BLaER1 treated with 17β-estradiol and CSF1 and Interleukin-3, amounts not matched to agents 10 nM and 100 nM (cell line): ENCODE measurements at regions not wholly inside any gene's neighbourhood (a gene's known extent, or its start where the extent isn't known, plus 50 kb on each side); places are given as distances from the start of the nearest gene placed in this dataset.

ENCODE experiments used
- H3K27ac ChIP-seq, 11 experiments: shearing (Covaris generic); formaldehyde crosslinking; 2 replicates each; pipeline ENCODE4 v1.8.1; 2022
- H3K27me3 ChIP-seq, 11 experiments: shearing (Covaris generic); formaldehyde crosslinking; 2 replicates each; pipeline ENCODE4 v1.8.1; 2022
- H3K36me3 ChIP-seq, 11 experiments: shearing (Covaris generic); formaldehyde crosslinking; 2 replicates each; pipeline ENCODE4 v1.8.1; 2022
- H3K4me1 ChIP-seq, 10 experiments: shearing (Covaris generic); formaldehyde crosslinking; 2 replicates each; pipeline ENCODE4 v1.8.1; 2022
- H3K4me2 ChIP-seq, 11 experiments: shearing (Covaris generic); formaldehyde crosslinking; 2 replicates each; pipeline ENCODE4 v1.8.1; 2022
- H3K4me3 ChIP-seq, 10 experiments: shearing (Covaris generic); formaldehyde crosslinking; 2 replicates each; pipeline ENCODE4 v1.8.1; 2022
- H3K9ac ChIP-seq, 11 experiments: shearing (Covaris generic); formaldehyde crosslinking; 2 replicates each; pipeline ENCODE4 v1.8.1; 2022
- H3K9me3 ChIP-seq, 11 experiments: shearing (Covaris generic); formaldehyde crosslinking; replicated peaks in 1 of 11; 2 replicates each; pipeline ENCODE4 v1.8.1; 2022
- H4K20me1 ChIP-seq, 11 experiments: shearing (Covaris generic); formaldehyde crosslinking; 2 replicates each; pipeline ENCODE4 v1.8.1; 2022
- Cebpa-rat ChIP-seq, 11 experiments: shearing (Covaris generic); IDR thresholded peaks; 2 replicates each; pipeline ENCODE4 v1.8.1; 2022

- TF ChIP-seq Cebpa-rat (IDR thresholded peaks at IDR 0.05) = no peak
- no peaks in the 10 kb centered on the region for H4K20me1 ChIP-seq
- H3K9ac ChIP-seq = no peak overlapping the region
- no peak overlapping the region for H3K4me3 ChIP-seq
- peak overlapping the region in 8 of 11 experiments; percentile 61 to 89 (median 78); a peak in 13 of 22 replicates for H3K4me2 ChIP-seq
- peaks cover 35 to 78% (median 61%) of the 10 kb centered on the region in 10 experiments for H3K4me1 ChIP-seq
- peak overlapping the region in 7 of 11 experiments; percentile 17 to 99 (median 96); a peak in 10 of 22 replicates for H3K27ac ChIP-seq
- H3K27me3 ChIP-seq = no peaks in the 10 kb centered on the region
- H3K36me3 ChIP-seq = no peaks in the 10 kb centered on the region; a peak in 1 of 22 replicates
- H3K9me3 ChIP-seq = peaks cover 5 to 37% (median 32%) of the 10 kb centered on the region in 11 experiments; a peak in 18 of 22 replicates
Observed at GRCh38 chr9:88326936-88327335, 61.3 kb upstream of the SPIN1 start.

- H3K27ac ChIP-seq = peak overlapping the region in 8 of 11 experiments; percentile 84 to 99 (median 96); a peak in 16 of 22 replicates
- H3K4me1 ChIP-seq = peaks cover 40 to 85% (median 70%) of the 10 kb centered on the region in 10 experiments
- H3K36me3 ChIP-seq = no peaks in the 10 kb centered on the region; a peak in 1 of 22 replicates
- H3K9ac ChIP-seq = peak overlapping the region in 6 of 11 experiments; percentile 13 to 86 (median 69); a peak in 6 of 22 replicates
- H3K4me3 ChIP-seq = no peak overlapping the region
- TF ChIP-seq Cebpa-rat (IDR thresholded peaks at IDR 0.05) = no peak
- H3K9me3 ChIP-seq = peaks cover 5 to 35% (median 26%) of the 10 kb centered on the region in 11 experiments; a peak in 18 of 22 replicates
- no peaks in the 10 kb centered on the region for H4K20me1 ChIP-seq
- H3K27me3 ChIP-seq = no peaks in the 10 kb centered on the region
- peak overlapping the region in 9 of 11 experiments; percentile 61 to 89 (median 76); a peak in 18 of 22 replicates for H3K4me2 ChIP-seq
Observed at GRCh38 chr9:88326015-88326414, 62.2 kb upstream of the SPIN1 start.

GRCh38 chr9:88322906-88323566, 65.2 kb upstream of the SPIN1 start:
- peak in 9 of 11 experiments; percentile 32 to 95 (median 77); a peak in 16 of 22 replicates for TF ChIP-seq Cebpa-rat (IDR thresholded peaks at IDR 0.05)
- Histone ChIP-seq H3K36me3 (no peaks in the 10 kb centered on the region), H3K4me3 (no peak overlapping the region; a peak in 1 of 20 replicates), H3K4me2 (peak overlapping the region; percentile 57 to 89 (median 75)), H3K9me3 (peaks cover 0 to 10% (median 4%) of the 10 kb centered on the region in 11 experiments; a peak in 9 of 22 replicates), H3K27me3 (no peaks in the 10 kb centered on the region), H3K9ac (peak overlapping the region in 10 of 11 experiments; percentile 8 to 86 (median 81); a peak in 17 of 22 replicates), H3K27ac (peak overlapping the region in 10 of 11 experiments; percentile 44 to 99 (median 96); a peak in 19 of 22 replicates), H4K20me1 (no peaks in the 10 kb centered on the region), H3K4me1 (peaks cover 40 to 98% (median 94%) of the 10 kb centered on the region in 10 experiments)

DNA sequence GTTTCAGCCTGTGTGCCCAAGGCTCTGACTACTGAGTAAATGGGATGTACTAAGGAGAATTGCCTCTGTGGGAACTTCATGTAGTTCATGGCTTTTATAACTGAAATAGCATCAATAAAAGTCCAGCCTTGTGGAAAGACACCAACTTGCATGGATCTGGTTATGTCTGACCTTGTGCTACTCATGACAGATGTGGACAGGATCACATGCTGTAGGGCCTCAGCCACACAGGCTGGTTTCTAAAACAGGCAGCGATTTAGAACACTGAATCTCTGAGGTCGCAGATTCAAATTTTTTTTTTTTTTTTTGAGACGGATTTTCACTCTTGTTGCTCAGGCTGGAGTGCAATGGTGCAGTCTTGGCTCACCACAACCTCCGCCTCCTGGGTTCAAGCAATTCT, 66.5 kb upstream of the SPIN1 start:
- H3K4me2 ChIP-seq = peak overlapping the region; percentile 52 to 89 (median 75); a peak in 21 of 22 replicates
- H3K9me3 ChIP-seq = peaks cover 0 to 4% (median 0%) of the 10 kb centered on the region in 11 experiments; a peak in 3 of 22 replicates
- no peak for TF ChIP-seq Cebpa-rat (IDR thresholded peaks at IDR 0.05)
- no peaks in the 10 kb centered on the region for H3K27me3 ChIP-seq
- H3K4me1 ChIP-seq = peaks cover 40 to 91% (median 83%) of the 10 kb centered on the region in 10 experiments
- H3K4me3 ChIP-seq = no peak overlapping the region
- no peaks in the 10 kb centered on the region for H3K36me3 ChIP-seq
- no peaks in the 10 kb centered on the region for H4K20me1 ChIP-seq
- H3K27ac ChIP-seq = peak overlapping the region in 9 of 11 experiments; percentile 66 to 99 (median 96); a peak in 17 of 22 replicates
- peak overlapping the region in 9 of 11 experiments; percentile 1 to 86 (median 79); a peak in 16 of 22 replicates for H3K9ac ChIP-seq

DNA sequence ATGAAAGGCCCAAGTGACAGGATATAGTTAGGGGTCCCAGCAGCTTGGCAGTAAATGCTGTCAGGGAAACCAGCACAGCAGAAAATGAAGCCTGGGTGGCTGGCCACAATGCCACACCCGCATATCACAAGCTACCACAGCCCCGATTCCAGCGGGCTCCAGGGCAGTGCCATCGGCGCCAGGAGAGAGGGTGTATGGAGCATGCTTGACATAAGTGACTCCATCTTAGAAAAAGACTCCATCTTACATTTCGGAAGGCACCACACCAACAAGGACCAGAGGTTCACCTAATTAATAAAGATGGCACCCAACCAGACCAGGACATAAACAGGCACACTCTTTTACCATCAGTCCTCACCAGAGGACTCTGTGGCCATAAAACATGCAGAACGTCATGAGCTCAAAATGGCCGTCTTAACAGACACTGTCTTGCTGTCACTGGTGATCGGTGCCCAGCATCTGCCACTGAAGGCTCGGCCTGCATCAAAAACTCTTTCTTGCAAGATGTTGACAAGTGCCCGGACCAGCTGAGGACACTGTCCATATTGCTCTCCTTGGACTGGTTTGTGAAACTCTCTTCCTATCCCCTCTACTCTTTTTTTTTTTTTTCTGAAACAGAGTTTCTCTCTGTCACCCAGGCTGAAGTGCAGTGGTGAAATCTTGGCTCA, 67.4 kb upstream of the SPIN1 start:
- TF ChIP-seq Cebpa-rat (IDR thresholded peaks at IDR 0.05) = no peak
- peak overlapping the region in 8 of 11 experiments; percentile 84 to 99 (median 96); a peak in 16 of 22 replicates for H3K27ac ChIP-seq
- peak overlapping the region; percentile 33 to 89 (median 75); a peak in 20 of 22 replicates for H3K4me2 ChIP-seq
- peak overlapping the region in 6 of 11 experiments; percentile 75 to 86 (median 84); a peak in 8 of 22 replicates for H3K9ac ChIP-seq
- no peak overlapping the region for H3K4me3 ChIP-seq
- no peaks in the 10 kb centered on the region for H4K20me1 ChIP-seq
- H3K36me3 ChIP-seq = no peaks in the 10 kb centered on the region
- peaks cover 45 to 91% (median 83%) of the 10 kb centered on the region in 10 experiments for H3K4me1 ChIP-seq
- no peaks in the 10 kb centered on the region for H3K9me3 ChIP-seq
- no peaks in the 10 kb centered on the region for H3K27me3 ChIP-seq

DNA sequence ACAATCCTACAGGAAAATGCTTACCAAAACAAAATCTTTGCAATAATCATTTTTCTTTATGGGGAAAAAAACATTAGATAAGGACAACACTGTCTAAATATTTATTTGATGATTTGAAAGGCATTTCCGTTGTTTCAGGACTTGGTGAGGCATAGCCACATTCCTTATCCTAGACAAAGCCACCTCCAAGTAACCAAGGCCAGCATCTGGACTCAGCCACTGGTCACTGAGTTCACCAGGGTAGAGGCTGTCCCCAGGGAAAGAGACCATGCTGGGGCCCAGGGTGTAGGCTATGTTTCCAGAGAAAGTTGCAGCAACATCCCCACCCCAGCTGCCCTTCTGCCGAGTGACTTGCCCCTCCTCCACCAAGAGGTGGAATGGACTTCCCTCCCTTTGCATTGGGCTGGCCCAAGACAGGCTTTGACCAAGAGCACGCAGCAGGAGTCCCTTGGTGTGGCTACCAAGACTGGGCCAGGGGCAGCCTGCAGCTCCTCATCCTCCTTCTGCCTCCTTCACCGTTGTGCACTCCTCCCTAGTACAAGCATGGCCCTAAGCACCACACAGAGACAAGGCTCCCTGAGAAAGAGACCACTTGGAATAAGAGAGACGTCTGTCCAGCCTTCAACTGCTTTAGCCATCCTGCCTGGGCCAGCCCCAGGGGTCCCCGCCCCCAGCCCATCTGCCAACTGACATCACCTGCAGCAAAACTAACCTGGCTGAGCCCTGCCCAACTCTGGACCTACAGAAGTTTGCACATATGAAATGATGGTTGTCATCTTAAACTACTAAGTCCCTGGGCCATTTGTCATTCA, 68.1 kb upstream of the SPIN1 start:
- Histone ChIP-seq H3K4me1 (peaks cover 44 to 91% (median 82%) of the 10 kb centered on the region in 10 experiments), H3K4me3 (no peak overlapping the region)

DNA sequence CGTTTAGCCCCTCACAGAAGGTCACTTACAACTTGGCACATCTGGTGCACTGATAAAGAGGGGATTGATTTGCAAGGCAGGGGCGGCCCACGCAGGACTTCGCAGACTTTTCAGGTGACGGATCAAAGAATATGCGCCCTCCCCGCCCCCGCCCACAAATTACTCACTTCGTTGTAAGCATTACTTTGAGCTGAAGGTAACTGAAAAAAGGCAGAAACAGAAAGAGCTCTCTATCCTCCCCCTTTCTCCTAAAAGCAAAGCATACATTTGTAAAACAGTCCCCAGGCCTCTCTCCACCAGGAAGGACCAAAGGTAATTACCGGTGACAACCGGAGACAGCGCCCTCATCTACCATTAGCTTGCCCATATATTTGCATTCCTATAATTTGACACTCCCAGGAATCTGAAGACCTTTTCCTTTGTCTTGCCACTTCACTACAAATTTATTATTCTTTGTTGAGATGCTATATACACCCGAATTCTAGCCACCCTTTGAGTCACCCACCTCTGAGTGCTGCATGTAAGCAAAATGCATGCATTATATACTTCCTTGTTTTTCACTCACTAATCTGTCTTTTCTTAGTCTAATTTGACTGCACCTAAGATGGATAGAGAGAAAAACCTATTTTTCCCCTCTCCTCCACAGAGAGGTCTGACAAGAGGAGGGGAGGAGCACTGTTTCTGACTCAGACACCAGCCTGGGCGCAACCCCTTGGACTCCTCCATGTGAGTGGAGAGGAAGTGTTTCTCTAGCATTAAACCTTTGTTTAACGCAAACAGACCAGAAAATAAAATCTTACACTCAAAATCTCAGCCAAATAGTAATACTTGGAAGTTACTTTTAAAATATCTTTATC, 74.7 kb upstream of the SPIN1 start:
- Histone ChIP-seq H3K9me3 (no peaks in the 10 kb centered on the region), H3K4me1 (peaks cover 32 to 92% (median 73%) of the 10 kb centered on the region in 10 experiments), H3K4me3 (no peak overlapping the region), H4K20me1 (no peaks in the 10 kb centered on the region), H3K36me3 (no peaks in the 10 kb centered on the region), H3K27ac (peak overlapping the region in 3 of 11 experiments; percentile 15 to 27 (median 26); a peak in 3 of 22 replicates), H3K27me3 (no peaks in the 10 kb centered on the region), H3K4me2 (peak overlapping the region; percentile 8 to 91 (median 49); a peak in 20 of 22 replicates), H3K9ac (peak overlapping the region in 1 of 11 experiments; percentile 2; a peak in 2 of 22 replicates)
- no peak for TF ChIP-seq Cebpa-rat (IDR thresholded peaks at IDR 0.05)

More for the DNA sequence above, 68.1 kb upstream of the SPIN1 start:
- no peak for TF ChIP-seq Cebpa-rat (IDR thresholded peaks at IDR 0.05)
- Histone ChIP-seq H3K9ac (peak overlapping the region in 6 of 11 experiments; percentile 6 to 32 (median 19); a peak in 6 of 22 replicates), H4K20me1 (no peaks in the 10 kb centered on the region), H3K27me3 (no peaks in the 10 kb centered on the region), H3K36me3 (no peaks in the 10 kb centered on the region), H3K9me3 (no peaks in the 10 kb centered on the region), H3K27ac (peak overlapping the region in 8 of 11 experiments; percentile 84 to 99 (median 96); a peak in 16 of 22 replicates), H3K4me2 (peak overlapping the region; percentile 33 to 89 (median 75); a peak in 21 of 22 replicates)
